Activated gamma-delta T cell treated with anti-CD3 and anti-CD28 coated beads, Interleukin-2, amount 50 U/mL, for 16 hours (primary cell): ENCODE measurements at regions not wholly inside any gene's neighbourhood (a gene's known extent, or its start where the extent isn't known, plus 50 kb on each side); places are given as distances from the start of the nearest gene placed in this dataset.

Source experiments
- DNase-seq: peaks from one replicate; pipeline ENCODE4 v3.0.0-alpha.2; 2020; ENCODE audit warnings: low read depth

DNA sequence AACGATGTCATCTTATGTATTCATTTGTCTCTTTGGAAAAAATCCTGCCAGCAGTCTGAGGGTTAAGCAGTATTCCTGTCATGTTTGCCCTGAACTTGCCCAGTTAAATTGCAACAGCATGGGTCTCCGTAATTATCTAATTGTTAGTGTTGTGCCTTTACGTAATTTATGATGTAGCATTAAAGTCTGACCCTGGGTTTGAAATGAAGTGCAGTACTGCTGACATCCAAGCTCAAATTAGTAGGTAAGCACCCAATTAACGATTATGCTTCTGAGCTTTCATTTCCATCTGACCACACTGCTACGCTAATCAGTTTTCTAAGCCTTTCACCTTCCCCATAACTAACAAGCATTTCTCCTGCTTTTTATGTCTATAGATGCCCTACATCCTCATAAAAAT, 241.8 kb downstream of the ARRDC4 start:
- DNase-seq = no peak

- DNase-seq = no peak
Measured at GRCh38 chr15:98203872-98204660, 243.6 kb downstream of the ARRDC4 start.

GRCh38 chr15:98207928-98208327, 247.4 kb downstream of the ARRDC4 start:
- DNase-seq = no peak

DNA sequence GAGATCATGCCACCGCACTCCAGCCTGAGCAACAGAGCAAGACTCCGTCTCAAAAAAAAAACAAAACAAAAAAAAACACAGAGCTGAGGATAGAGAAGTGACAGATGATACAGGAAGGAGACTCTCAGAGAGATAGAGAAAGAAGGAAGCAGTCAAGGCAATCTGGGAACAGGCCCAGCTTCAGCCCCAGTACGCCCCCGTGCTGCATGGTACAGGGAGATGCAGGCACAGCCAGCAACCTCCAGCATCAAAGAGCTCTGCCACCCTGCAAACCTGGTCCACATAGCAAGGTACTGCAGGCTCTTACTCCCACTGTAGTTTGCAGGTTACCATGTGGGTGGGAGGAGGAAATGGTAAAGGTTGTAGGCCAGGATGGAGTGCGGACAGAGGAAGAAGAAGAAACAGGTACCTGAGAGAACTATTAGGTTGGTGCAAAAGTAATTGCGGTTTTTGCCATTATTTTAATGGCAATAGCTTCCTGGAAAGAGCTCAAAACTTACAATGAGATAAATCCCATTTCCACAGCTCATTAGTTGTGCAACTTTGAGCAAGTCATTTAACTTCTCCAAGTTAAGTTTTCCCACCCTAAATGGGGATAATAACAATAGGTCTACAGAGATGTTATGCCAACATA, 253.0 kb downstream of the ARRDC4 start:
- no peak for DNase-seq

GRCh38 chr15:98216166-98216565, 255.7 kb downstream of the ARRDC4 start:
- DNase-seq = no peak

- DNase-seq = no peak
Measured at GRCh38 chr15:98217356-98217755, 256.9 kb downstream of the ARRDC4 start.

DNA sequence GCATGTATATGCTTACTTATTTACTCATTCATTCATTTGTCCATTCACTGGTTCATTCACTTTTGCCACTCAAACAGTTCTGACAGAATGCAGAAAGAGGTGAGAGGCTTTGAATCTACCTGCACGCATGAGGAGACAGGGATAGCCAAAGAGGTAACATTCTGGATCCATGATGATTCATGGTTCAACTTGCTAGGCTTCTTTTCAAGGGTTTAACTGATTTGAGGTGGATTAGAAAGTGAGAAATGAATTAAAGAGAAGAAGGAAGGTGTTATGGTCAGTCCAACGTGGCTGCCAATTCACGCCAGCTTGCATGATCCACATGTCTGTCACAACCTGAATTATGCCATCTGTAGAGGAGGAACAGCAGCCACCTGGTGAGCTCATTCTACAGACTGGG, 260.6 kb downstream of the ARRDC4 start:
- no peak for DNase-seq

DNA sequence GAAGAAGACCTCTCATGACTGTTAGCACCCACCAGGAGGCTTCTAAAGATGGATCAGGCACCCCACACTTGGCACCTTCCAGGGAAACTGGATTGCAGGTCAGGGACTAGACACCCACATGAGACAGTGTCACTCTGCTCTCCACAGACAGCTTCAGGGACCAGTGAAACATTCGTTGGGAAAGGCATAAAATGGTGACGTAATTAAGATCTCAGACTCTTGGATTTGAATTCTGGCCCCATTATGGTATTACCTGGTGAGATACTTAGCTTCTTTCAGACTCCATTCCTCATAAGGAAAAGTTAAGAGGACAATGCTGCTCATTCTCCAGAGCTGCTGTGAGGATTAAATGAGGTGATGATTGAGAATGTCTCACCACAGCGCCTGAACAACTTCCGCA, 261.1 kb downstream of the ARRDC4 start:
- DNase-seq = no peak

DNA sequence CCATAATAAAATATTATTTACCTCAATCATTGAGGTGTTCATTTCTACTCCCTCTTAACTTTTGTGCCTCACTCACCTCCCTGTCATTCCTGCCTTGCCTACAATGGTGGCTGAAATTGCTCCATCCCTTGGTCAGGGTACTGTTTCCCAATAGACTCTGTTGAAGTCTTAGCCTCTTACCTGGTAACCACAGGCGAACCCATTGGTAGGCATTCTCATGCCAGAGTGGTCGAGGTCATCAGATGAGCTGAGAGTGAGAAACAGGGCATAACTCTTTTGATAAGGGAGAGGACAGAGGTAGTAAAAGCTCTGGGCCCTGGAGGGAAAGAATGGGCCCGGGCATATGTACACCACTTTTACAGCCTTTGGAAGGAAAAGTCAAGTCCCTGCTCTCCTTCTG, 265.6 kb downstream of the ARRDC4 start:
- no peak for DNase-seq

DNA sequence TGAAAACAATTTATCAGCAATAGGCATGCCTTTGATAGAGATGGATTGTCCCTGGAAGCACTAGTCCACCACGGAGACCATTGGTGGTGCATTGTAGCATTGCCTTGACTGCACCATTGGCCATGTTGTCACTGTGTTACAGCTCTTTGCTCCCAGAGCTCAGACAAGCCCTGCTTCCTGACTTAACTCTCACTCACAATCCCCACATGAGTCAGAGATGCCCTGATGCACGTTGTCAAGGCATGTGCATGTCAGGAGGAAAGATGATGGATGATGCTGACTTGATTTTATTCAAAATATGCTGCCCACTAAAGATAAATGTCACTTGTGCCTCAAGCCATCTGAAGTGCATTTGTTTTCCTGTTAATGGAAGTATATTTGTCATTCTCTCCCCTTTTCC, 266.1 kb downstream of the ARRDC4 start:
- no peak for DNase-seq

- no peak for DNase-seq
Measured at GRCh38 chr15:98228846-98229245, 268.3 kb downstream of the ARRDC4 start.

DNA sequence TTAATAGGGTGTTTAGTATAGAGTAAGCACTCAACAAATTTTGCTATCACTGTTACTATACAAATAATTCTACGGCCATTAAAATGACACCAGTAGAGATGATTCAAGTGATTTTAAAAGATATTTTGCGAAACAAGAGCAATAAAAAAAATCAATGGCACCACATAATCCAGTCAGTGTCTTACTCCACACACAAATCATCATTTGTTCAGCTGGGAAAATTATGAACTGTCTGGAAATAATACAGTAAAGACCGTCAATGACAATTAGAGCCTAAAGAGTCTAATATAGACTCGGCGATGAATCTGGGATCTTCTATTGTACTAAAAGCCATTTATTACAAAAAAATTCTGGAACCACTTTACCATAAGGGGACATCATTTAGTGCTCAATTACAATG, 270.5 kb downstream of the ARRDC4 start:
- no peak for DNase-seq

- no peak for DNase-seq
Measured at GRCh38 chr15:98231696-98232440, 271.4 kb downstream of the ARRDC4 start.

- no peak for DNase-seq
Measured at GRCh38 chr15:98232761-98233160, 272.3 kb downstream of the ARRDC4 start.

GRCh38 chr15:98233873-98234272, 273.4 kb downstream of the ARRDC4 start:
- no peak for DNase-seq

GRCh38 chr15:98240303-98240702, 279.8 kb downstream of the ARRDC4 start:
- no peak for DNase-seq

DNA sequence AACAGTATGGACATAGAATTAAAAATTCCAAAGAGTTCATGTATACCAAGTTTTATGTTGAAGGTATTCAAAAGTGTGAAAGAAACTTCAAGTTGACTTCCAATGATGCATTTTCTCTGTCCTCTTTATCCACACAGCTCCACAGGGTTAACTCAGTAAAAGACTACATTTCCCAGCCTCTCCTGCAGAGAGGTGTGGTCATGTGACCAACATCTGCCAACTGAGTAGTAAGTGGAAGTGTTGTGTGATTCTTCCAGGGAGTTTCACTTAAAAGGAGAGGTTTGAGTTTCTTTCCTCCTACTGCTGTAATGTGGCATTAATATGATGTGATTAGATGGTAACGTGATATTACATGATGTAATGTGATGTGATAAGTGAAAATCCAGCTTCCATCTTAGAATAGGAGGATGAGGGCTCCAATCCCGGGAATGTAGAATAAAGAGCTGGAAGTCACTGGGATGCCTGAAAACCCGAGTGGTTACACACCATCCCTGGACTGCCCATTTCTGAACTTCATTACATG, 280.6 kb downstream of the ARRDC4 start:
- DNase-seq = no peak

DNA sequence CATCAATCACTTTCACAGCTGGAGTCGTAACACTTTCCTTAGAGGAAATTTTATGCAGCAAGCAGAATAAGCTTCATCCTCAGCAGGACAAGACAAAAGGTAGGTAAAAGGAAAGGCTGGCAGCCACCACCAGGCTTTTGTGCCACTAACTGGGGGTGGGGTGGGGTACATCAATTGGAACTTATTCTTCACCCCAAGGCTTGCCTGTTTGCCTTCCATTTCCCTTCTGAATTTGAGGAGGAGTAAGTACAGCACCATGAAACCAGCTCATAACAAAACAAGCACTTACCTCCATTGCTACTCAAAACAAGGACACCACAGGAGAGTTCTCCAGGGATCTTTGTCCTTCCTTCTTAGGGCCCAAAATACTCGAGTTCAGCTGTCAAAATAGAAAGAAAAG, 296.8 kb downstream of the ARRDC4 start:
- no peak for DNase-seq

- DNase-seq = no peak
Measured at GRCh38 chr15:98263787-98264186, 303.3 kb downstream of the ARRDC4 start.

DNA sequence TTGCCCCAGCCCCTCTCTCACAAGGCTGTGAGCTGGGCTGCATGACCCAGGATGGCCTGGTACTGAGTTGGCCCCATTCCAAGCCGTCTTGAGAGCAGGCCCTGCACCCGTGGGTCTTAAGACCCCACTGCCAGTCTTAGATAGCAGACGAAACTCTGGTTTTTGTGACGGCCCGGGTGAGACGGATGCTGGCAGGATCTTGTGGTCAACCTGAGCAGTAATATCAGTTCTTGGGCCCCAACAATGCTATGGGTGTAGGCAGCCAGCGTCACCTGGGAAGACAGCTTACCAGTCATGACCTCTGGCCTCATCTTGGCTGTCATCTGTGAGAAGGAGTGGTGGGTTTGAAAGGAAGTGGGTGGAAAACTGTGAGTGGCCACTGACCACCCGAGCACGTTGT, 305.8 kb downstream of the ARRDC4 start:
- DNase-seq = no peak

- DNase-seq = no peak
Measured at GRCh38 chr15:98268163-98268562, 307.7 kb downstream of the ARRDC4 start.

DNA sequence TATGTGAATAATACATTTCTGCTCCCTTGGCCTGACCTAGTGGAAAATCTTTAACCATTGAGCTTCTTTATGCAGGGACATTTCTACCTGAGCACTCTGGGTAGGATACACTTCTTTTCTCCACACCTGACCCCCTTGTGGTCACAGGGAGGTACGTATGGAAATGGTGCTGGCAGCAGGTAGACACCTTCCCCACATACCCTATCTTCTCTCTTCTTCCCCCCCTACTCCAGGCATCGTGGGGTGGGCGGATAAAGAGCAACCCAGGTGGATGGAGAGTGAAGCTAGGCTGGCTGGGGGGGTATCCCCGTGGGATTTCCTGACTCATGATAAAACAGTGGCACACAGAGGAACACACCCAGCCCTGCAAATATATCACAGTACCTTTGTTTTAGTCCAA, 312.1 kb downstream of the ARRDC4 start:
- DNase-seq = no peak

GRCh38 chr15:98276018-98276417, 315.5 kb downstream of the ARRDC4 start:
- DNase-seq = no peak
